VCaP (cell line): ENCODE measurements at regions not wholly inside any gene's neighbourhood (a gene's known extent, or its start where the extent isn't known, plus 50 kb on each side); places are given as distances from the start of the nearest gene placed in this dataset.

Experiments
- H3K27ac ChIP-seq: fragments of 450-650 bp; 2 replicates; pipeline ENCODE4 v1.5.1; 2017
- CTCF ChIP-seq: fragments of 450-650 bp; conservative IDR thresholded peaks from 2 replicates; pipeline ENCODE4 v1.5.1; 2017; ENCODE audit warnings: mild to moderate bottlenecking, moderate library complexity

DNA sequence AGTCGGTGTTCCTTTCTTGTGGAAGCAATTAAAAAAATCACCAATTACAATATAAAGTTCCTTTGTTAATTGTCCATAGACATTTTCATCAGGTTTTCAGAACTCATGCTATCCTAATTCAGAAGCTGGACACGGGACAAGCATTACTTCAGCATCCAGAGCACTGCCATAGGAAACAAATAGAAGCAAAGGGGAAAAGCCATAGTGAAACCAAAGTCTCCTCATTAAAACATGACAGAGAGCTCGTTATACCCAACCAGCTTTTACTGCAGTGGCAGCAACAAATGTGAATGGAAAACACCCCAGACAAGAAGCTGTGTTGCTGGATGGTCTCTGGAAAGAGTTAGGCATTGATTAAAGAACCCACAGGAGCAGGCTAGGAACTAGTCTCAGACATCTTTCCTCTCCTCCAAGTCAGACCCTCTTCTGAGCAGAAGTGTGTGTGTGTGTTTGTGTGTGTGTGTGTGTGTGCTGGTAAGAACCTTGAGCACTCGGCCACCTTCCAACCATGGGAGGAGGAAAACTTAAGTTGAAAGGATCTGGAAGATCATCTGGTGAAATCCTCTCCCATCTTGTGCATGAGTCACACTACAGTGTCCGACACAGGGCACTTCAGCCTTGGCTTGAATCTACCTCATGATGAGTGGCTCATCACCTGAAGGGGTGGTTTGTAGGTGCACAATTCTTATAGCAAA, 162.6 kb upstream of the ADAMTS16 start:
- no peak for TF ChIP-seq CTCF
- no peak overlapping the region for H3K27ac ChIP-seq

- no peak overlapping the region for H3K27ac ChIP-seq
- no peak for TF ChIP-seq CTCF
Observed at GRCh38 chr5:4980201-4980600, 159.9 kb upstream of the ADAMTS16 start.

DNA sequence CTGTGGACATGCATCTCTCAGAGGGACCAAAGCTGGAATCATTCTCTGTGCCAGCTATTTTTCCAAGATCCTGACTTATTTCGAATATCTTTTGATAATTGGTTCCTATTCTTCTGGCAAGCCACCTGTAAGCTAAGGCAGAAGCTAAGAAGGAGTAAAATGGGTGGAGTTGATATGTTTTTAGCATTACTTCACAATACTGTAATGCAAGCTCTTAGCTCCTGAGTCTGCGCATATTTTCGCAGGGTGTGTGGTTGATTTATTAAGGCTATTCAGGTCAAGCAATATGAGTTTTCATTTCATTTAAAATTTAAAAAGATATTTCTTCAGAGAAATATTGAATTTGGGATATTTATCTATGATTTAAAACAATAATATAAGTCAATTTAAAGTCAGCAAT, 158.5 kb upstream of the ADAMTS16 start:
- TF ChIP-seq CTCF, result no peak
- no peak overlapping the region for H3K27ac ChIP-seq

DNA sequence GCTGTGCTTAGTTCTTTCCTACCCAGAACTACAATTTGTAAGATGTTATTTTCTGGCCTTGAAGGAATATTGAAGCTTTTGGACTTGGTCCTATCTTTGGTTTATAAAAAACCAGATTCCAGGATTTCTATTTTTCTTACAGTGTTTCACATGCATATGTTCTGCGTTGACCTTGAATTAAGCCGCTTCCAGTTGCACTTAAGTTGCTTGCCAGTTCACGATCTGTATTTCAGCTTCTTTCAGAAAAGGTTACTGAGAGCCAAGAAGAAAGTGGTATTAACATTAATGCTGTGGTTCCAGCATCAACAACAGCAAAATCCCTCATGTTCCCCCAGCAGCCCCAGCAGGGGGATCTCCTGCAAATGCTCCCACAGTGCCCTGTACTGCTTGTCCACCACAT, 156.4 kb upstream of the ADAMTS16 start:
- TF ChIP-seq CTCF, result no peak
- H3K27ac ChIP-seq, result no peak overlapping the region

DNA sequence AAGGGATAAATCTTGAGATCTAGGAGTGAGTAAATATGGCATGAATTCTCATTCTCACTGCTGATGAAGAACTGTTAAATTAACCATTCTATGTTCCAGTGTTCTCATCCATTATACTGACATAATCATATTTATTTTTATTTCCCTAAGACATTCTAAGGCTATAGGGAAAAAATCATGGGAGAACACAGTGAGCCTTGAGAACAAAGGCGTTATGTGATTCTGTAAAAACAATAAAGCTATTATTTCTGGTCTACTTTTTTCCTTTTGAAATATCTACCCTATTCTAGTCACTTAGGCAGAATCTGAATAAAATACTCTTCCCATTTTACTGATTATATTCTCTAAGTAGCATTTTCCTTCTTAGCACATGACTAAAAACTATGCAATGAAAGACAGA, 155.7 kb upstream of the ADAMTS16 start:
- H3K27ac ChIP-seq, result no peak overlapping the region
- no peak for TF ChIP-seq CTCF

DNA sequence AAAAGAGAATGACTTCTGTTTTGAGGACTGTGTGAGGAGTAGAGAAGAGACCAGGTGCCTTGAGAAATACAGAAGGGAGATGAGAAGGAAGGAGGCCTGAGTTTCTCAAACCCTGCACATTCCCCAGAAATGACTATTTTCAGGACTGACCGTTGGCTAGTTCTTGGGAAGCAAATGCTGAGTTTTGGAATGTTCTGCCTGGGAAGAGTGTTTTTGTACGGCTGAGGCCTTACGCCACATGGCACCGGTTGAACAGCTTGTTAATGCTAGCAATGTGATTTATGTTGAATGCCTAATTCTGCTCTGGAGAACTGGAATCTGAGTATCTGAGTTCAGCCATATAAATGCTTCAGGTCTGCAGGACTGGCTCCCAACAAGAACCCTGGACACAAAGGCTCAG, 152.7 kb upstream of the ADAMTS16 start:
- TF ChIP-seq CTCF, result no peak
- no peak overlapping the region for H3K27ac ChIP-seq

GRCh38 chr5:4989118-4989517, 151.0 kb upstream of the ADAMTS16 start:
- no peak overlapping the region for H3K27ac ChIP-seq
- TF ChIP-seq CTCF, result no peak
